BE2C (cell line): ENCODE measurements at regions not wholly inside any gene's neighbourhood (a gene's known extent, or its start where the extent isn't known, plus 50 kb on each side); places are given as distances from the start of the nearest gene placed in this dataset.

Experiments used
- DNase-seq: peaks from one replicate; pipeline ENCODE4 v3.0.0-alpha.2; 2020
- H3K27me3 ChIP-seq: fragments of 250-450 bp; sonication (Bioruptor Pico); 2 replicates; pipeline ENCODE4 v1.5.1; 2020; ENCODE audit warnings: mild to moderate bottlenecking
- H3K36me3 ChIP-seq: fragments of 250-450 bp; sonication (Bioruptor Pico); 2 replicates; pipeline ENCODE4 v1.5.1; 2020; ENCODE audit warnings: mild to moderate bottlenecking
- H3K4me1 ChIP-seq: fragments of 250-450 bp; sonication (Bioruptor Pico); 2 replicates; pipeline ENCODE4 v1.5.1; 2020
- H3K4me3 ChIP-seq: 2 replicates; pipeline ENCODE4 v1.5.1; 2011; ENCODE audit warnings: low read depth, low read length
- H3K9me3 ChIP-seq: fragments of 250-450 bp; sonication (Bioruptor Pico); 2 replicates; pipeline ENCODE4 v1.5.1; 2020
- TF ChIP-seq, protein P1 (sequence below): IDR thresholded peaks from 2 replicates; pipeline ENCODE4 v1.5.1; 2012; ENCODE audit warnings: mild to moderate bottlenecking, low read depth, low read length

DNA sequence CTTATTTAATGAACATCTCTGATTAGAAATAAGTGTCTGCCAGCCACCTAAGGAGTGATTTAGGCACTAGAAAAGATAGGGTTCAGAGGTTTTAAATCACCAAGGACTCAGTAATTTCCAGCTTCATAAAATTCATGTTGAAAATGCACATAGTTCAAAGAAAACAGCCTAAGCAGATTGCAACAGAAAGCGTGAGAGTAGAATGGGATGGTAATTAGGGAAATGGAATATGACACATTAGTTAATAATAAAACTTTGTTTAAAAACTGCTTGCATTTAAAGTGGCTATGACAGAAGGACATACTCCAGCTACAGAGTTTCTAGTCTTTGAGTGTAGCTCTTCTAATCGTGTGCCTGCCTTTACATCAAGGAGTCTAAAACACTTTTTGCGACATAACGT, 490.8 kb downstream of the TLE4 start:
- Histone ChIP-seq H3K4me1 (peaks cover 8% of the 10 kb centered on the region; the same call in 1 of the 2 replicates), H3K9me3 (no peaks in the 10 kb centered on the region; the same call in 1 of the 2 replicates), H3K4me3 (no peak overlapping the region), H3K36me3 (no peaks in the 10 kb centered on the region), H3K27me3 (no peaks in the 10 kb centered on the region)
- no peak for DNase-seq
- TF ChIP-seq, protein P1, sequence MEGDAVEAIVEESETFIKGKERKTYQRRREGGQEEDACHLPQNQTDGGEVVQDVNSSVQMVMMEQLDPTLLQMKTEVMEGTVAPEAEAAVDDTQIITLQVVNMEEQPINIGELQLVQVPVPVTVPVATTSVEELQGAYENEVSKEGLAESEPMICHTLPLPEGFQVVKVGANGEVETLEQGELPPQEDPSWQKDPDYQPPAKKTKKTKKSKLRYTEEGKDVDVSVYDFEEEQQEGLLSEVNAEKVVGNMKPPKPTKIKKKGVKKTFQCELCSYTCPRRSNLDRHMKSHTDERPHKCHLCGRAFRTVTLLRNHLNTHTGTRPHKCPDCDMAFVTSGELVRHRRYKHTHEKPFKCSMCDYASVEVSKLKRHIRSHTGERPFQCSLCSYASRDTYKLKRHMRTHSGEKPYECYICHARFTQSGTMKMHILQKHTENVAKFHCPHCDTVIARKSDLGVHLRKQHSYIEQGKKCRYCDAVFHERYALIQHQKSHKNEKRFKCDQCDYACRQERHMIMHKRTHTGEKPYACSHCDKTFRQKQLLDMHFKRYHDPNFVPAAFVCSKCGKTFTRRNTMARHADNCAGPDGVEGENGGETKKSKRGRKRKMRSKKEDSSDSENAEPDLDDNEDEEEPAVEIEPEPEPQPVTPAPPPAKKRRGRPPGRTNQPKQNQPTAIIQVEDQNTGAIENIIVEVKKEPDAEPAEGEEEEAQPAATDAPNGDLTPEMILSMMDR = no peak

DNA sequence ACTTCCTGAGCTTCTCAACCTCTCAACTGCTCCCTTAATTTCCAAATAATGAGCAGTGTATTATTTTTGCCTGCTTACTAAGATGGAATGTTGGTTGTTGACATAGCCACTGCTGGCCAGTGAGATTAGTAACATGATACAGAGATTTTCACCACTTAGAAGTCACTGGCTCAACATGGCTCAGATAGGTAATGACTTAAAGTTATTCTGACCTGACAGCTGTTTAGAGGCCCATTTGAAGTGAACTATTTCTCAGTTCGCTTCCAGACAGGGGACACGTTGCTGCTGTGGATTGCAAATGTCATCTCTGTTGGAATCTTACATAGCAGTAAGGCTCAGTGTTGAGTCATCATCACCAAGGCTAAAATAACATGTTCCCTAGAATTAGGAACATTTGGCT, 490.2 kb downstream of the TLE4 start:
- H3K9me3 ChIP-seq = no peaks in the 10 kb centered on the region; the same call in 1 of the 2 replicates
- DNase-seq = no peak
- H3K27me3 ChIP-seq = no peaks in the 10 kb centered on the region
- TF ChIP-seq, protein P1 = no peak
- H3K4me1 ChIP-seq = peaks cover 5% of the 10 kb centered on the region; the same call in 1 of the 2 replicates
- no peaks in the 10 kb centered on the region for H3K36me3 ChIP-seq
- no peak overlapping the region for H3K4me3 ChIP-seq

DNA sequence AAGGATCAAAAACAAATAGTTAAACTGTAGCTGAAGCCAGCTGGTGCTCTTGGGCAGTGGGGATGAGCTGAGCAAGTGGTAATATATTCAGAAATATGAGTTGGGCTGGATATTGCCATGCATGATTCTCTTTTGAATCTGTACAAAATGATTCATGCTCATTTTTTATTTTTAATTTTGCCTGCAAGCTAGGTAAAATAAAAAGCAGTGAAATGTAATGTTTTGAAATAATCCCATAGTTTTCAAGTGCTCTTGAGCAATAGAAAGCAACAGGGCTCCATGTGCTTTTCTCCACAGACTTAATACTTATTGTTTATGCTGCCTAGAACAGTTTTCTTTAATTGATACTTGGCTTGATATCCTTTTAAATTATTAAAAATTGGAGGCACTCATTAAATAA, 489.3 kb downstream of the TLE4 start:
- Histone ChIP-seq H3K27me3 (no peaks in the 10 kb centered on the region), H3K4me1 (no peaks in the 10 kb centered on the region), H3K36me3 (no peaks in the 10 kb centered on the region), H3K4me3 (no peak overlapping the region), H3K9me3 (no peaks in the 10 kb centered on the region; the same call in 1 of the 2 replicates)
- no peak for DNase-seq
- TF ChIP-seq, protein P1 = no peak

DNA sequence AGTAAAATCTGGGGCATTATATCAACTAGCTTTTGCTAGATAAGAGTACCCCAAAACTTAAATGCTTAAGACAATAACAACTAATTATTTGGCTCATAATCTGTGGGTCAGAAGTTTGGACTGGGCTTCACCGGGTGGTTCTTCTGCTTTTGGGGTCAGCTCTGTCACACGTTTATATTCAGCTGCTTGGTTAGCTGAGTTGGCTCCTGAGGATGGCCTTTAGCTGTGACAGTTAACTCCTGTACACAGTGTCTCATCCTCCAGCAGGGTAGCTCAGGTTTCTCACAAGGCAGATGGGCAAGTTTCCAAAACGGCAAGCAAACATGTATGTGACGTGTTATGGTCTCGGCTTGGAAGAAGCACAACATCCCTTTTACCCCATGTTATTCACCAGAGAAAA, 488.2 kb downstream of the TLE4 start:
- no peaks in the 10 kb centered on the region for H3K27me3 ChIP-seq
- no peak for DNase-seq
- TF ChIP-seq, protein P1 = no peak
- no peaks in the 10 kb centered on the region for H3K4me1 ChIP-seq
- H3K9me3 ChIP-seq = no peaks in the 10 kb centered on the region; the same call in 1 of the 2 replicates
- H3K36me3 ChIP-seq = no peaks in the 10 kb centered on the region
- H3K4me3 ChIP-seq = no peak overlapping the region

DNA sequence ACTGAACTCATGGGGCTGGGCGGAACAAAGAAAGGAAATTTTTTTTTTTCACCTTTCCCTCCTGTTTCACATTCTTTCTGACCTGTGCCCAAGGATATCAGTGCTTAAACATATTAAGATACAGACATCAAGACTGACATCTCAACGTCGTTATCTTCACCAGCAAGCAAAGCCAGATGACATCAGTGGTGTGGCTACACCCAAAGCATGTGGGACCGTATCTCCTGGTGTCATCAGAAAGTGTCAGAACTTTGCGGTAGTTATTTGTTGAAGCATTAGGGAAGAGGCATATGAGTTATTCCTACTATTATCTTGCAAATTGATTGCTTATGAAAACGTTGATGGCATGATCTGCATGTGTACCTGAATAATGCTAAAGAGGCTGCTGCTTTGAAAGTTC, 487.4 kb downstream of the TLE4 start:
- Histone ChIP-seq H3K9me3 (no peaks in the 10 kb centered on the region; the same call in 1 of the 2 replicates), H3K27me3 (no peaks in the 10 kb centered on the region), H3K36me3 (no peaks in the 10 kb centered on the region), H3K4me3 (no peak overlapping the region), H3K4me1 (no peaks in the 10 kb centered on the region)
- TF ChIP-seq, protein P1 = no peak
- no peak for DNase-seq

DNA sequence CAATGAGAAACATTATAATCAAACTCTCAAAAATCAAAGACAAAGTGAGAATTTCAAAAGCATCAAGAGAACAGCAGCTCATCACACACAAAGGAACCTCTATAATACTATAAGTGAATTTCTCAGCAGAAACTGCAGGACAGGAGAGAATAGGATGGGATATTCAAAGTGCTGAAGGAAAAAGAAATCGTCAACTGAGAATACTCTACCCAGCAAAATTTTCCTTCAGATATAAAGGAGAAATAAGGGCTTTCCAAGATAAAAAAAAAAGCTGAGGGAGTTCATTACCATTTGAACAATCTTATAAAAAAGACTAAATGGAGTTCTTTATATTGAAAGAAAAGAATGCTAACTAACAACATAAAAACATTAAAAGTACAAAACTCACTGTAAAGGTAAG, 481.1 kb downstream of the TLE4 start:
- TF ChIP-seq, protein P1 = no peak
- Histone ChIP-seq H3K36me3 (no peaks in the 10 kb centered on the region), H3K9me3 (no peaks in the 10 kb centered on the region), H3K4me1 (no peaks in the 10 kb centered on the region), H3K4me3 (no peak overlapping the region), H3K27me3 (no peaks in the 10 kb centered on the region)
- DNase-seq = no peak
